HG02973 (cell line): ENCODE measurements at regions not wholly inside any gene's neighbourhood (a gene's known extent, or its start where the extent isn't known, plus 50 kb on each side); places are given as distances from the start of the nearest gene placed in this dataset.
A peak's percentile ranks its signal among the peaks of the same experiment; 100 is the strongest.
"Not testable (repeated sequence)": the region's sequence is repeated elsewhere in the genome, so short reads cannot be mapped to it uniquely, and the experiment has no call there.

ENCODE experiments used
- ATAC-seq: cut with Tn5 transposase; IDR thresholded peaks from one replicate; pipeline ENCODE4 v1.9.1; 2021; ENCODE audit warnings: moderate library complexity; ENCODE audit not compliant: unreplicated experiment

DNA sequence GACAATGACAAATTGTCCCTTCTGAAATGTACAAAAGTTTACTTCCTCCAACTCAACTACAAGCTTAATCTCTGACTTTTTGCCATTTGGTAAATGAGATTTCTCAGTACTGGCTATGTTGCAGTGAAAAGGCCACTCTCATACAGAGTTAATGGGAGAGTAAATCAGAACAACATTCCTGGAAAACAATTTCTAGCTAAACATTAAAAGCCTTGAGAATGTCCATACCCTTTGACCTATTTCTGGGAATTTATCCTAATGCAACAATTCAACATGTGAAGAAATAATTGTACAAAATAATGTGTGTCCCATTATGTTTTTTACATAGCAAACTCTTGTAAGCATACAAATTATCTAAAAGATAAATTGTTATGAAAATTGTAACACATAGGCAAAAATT, 56.3 kb upstream of the SPEF2 start:
- no peak for ATAC-seq

DNA sequence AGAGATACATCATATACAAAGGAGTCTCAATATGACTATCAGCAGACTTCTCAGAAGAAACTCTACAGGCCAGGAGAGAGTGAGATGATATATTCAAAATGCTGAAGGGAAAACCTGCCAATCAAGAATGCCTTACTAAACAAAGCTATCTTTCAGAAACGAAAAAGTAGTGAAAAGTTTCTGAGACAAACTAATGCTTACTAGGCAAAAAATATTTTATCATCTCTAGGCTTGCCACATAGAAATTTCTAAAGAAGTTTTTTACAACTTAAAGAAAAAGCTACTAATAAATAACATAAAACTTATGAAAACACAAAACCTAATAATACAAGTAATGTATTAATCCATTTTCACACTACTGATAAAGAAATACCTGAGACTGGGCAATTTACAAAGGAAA, 59.9 kb upstream of the SPEF2 start:
- no peak for ATAC-seq

DNA sequence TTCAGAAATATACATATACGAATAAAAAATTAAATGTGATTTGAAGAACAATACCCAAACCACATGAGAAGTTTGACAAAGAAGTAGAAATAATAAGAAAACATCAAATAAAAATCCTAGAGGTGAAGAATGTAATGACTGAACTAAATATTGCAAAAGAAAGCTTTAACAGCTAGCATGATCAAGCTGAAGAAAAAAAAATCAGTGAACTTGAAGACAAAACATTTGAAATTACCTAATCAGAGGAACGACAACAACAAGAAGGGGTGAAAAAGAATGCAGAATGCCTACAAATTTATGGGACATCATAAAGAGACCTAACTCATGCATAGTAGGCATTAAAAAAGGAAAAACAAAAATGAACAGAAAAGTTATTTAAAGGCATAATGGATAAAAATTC, 60.5 kb upstream of the SPEF2 start:
- no peak for ATAC-seq

DNA sequence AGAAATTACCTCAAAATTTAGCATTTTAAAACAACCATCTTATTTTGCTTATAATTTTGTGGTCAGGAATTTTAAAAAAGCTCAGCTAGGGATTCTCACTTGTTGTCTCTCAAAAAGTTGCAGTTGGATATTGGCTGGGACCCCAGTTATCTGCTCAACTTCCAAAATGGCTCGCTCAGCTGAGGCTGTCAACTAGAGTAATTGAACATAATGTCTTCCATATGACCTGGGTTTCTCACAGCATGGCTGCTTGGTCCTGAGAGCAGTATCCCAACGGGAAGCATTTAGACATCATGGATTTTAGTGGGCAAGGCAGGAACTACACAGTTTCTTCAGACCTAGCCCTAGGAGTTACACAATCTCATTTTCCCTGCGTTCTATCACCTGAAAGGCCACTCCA, 63.6 kb upstream of the SPEF2 start:
- no peak for ATAC-seq

DNA sequence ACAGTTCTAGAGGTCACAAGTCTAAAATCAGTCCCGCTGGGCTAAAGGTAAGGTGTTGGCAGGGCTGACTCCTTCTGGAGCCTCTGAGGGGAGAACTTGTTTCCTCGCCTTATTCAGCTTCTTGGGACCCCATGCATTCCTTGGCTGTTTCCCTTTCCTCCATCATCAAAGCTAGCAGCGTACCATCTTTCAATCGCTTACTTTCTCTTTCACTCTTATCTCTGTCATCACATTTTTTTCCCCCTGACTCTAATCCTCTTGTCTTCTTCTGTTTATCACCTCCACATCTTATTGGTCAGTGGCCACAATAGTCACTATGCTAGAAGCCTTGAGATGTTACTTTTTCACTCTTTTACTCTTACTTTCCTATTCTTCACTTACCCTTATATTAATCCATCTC, 72.5 kb upstream of the SPEF2 start:
- ATAC-seq: no peak

DNA sequence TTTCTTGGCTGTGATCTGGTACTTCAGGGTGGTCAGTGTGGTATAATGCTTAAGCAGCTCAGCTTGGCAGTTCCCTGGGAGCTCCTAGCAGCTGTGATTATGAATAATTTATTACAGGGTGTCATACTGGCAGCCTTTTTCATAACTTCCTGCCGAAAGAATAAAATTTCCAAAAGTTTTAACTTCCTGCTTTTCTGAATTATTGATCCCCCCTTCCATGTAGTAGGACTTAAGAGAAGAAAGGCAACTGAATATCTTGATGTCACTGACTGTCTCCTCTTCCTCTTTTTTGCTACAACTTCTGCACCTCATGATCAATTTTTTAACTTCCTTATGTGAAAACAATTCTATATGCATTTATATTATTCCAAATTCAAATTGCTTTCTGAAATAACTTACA, 74.3 kb upstream of the SPEF2 start:
- no peak for ATAC-seq

DNA sequence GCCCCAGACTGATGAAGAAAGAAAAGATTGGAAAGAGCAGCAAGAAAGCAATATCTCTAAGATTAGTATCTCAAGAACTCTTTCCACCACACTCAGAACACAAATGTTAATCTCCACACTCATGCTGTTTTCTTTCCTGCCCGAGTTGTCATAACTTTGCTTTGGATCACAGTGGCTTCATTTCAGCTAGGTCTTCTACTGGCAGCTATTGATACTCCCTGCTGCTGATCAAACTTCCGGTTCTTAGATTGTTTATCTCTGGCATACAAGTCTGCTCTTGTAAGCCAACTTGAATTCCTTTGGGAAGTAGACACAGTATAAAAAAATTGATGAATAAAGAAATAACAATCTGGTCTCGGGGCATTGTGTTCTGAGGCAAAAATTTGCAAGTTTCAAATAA, 77.7 kb upstream of the SPEF2 start:
- ATAC-seq: no peak

DNA sequence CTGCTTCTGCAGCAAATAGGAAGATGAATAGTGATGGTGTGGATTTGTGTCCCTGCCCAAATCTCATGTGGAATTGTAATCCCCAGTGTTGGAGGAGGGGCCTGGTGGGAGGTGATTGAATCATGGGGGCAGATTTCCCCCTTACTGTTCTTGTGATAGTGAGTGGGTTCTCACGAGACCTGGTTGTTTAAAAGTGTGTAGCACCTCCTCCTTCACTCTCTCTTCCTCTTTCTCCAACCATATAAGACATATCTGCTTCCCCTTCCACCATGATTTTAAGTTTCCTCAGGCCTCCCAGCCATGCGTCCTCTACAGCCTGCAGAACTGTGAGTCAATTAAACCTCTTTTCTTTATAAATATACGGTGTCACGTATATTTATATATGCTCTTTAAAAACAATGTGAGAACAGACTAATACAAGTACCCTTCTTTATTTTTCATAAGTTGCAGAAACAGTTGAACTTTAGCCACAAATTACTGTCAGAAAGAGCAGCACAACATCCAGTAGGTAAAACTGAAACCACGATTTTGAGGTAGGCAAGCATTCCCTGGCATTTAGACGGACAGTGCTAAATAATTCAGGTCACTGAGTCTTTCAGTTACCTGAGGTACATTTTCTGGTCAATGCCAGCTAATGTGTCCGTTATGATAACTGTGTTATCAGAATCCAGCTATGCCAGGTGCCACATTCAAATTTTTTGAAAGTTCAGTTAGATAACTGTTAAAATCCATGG, 79.3 kb upstream of the SPEF2 start:
- no peak for ATAC-seq

DNA sequence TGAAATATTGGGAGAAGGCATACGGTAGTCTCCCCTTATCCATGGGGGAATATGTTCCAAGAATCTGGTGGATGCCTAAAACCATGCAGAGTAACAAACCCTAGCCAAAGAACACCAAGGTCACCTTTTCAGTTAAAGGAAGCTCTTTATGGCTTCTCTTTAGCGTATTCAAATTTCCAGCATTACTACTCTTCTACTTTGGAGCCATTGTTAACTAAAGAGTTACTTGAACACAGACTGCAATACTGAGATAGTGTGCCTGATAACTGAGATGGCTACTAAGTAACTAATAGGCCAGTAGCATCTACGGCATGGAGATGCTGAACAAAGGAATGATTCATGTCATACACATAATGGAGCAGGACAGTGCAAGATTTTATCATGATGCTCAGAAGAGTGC, 84.5 kb upstream of the SPEF2 start:
- ATAC-seq: no peak

DNA sequence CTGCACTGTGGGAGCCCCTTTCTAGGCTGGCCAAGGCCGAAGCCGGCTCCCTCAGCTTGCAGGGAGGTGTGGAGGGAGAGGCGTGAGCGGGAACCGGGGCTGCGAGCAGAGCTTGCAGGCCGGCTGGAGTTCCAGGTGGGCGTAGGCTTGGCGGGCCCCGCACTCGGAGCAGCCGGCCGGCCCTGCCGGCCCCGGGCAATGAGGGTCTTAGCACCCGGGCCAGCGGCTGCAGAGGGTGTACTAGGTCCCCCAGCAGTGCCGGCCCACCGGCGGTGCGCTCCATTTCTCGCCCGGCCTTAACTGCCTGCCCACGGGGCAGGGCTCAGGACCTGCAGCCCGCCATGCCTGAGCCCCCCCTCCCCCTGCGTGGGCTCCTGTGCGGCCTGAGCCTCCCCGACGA, 86.1 kb upstream of the SPEF2 start:
- not testable (repeated sequence) for ATAC-seq

DNA sequence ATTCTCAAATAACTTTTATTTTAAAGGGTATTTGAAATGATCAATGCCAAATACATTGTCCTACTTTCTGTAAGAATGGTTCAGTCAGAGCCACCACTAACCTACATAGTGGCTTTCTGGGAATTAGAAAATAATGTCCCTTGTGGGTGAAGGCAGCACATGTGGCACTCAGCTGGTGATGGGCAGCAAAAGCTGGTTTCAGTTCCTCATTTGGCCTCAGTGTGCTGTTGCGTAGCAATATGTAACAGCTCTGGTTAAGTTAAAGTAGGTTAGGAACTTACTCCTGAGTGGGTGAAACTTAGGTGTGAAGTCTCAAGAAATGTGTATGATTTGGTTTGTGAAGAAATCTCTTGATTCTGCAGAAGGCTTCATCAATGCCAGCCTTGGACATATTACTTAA, 99.6 kb upstream of the SPEF2 start:
- peak; percentile 91 for ATAC-seq

DNA sequence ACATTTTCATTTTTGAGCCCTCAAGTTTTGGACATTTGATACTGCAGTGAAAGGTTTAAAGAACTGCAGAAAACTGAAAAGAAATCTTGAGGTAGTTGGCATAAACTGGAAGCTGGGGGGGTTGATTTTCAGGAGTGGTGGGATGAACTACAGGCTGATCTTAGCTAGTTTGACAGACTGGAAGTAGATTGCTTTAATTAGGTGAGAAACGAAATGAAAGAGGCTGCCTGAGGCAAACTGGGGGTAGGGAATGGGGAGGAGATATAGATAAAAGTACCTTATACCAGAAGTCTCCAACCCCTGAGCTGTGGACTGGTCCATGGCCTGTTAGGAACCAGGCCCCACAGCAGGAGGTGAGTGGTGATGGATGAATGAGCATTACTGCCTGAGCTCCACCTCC, 101.4 kb upstream of the SPEF2 start:
- ATAC-seq: no peak

DNA sequence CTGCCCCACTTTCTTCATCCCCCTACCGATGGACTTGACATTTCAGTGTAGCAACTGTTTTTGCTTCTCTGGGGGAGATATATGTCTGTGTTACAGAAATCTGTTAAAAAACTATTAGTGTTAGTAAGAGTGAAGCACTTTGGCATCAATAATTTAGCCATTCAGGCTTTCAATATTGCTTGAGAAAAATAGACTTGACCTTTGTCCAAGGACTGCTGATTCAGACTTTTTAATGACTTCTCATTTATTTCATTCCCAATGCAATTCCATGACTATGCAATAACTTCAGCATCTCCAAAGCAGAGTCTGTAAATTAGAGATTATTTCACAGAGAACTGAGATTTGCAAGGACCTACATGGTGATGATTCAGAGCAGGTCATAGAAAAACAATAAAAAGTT, 104.1 kb upstream of the SPEF2 start:
- ATAC-seq: no peak

DNA sequence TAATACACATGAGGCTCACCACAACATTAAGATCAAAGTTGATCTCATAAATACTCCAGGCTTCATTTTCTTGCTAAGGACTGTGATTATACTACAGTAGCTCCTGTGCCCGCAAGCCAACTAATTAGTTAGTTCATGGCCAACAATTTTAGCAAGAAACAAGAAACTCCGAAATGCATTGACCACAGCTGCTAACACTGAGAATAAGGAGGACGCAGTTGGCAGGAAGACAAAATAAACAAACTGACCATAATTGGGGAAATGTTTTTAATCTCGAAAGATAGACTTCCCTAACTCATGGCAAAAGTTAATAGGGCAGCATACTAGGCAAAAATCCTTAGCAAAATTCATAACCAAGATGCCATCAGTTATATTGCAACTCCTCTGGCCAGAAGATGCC, 115.5 kb upstream of the SPEF2 start:
- no peak for ATAC-seq

DNA sequence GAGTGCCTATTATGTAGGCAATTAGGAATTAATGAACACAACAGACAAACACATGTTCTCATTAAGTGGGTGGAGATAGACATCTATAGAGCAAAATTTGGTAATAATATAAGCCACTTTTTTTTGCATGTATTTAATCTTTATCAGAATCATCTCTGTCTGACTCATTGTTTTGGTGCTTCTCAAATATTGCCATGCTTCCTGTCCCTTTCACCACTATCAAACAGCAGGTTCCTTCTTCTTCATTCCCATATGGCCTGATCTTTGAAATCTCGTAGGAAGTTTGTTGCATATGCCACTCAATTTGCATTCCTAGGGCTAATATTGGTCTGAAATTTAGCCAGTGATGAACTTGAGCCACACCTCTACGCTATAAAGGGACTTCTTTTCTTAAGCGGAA, 128.9 kb upstream of the SPEF2 start:
- ATAC-seq: no peak

DNA sequence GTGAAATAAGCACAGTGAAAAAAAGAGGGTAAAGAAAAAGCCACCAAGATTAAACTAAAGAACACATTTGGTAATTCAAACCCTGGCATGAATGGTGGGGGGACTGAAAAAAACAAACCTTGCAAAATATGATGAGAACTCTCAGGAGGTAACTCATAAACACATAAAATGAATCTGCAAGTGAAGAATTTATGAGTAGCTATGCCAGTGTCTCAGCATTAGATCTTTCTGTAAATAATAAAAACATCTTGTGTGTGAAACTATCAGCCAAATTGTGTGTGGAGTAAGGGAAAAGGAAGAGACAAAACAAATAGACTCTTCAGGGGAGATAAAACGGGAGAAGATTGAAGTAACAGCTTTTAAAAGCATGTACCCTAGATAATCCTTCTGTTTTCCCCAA, 129.6 kb upstream of the SPEF2 start:
- ATAC-seq: no peak

DNA sequence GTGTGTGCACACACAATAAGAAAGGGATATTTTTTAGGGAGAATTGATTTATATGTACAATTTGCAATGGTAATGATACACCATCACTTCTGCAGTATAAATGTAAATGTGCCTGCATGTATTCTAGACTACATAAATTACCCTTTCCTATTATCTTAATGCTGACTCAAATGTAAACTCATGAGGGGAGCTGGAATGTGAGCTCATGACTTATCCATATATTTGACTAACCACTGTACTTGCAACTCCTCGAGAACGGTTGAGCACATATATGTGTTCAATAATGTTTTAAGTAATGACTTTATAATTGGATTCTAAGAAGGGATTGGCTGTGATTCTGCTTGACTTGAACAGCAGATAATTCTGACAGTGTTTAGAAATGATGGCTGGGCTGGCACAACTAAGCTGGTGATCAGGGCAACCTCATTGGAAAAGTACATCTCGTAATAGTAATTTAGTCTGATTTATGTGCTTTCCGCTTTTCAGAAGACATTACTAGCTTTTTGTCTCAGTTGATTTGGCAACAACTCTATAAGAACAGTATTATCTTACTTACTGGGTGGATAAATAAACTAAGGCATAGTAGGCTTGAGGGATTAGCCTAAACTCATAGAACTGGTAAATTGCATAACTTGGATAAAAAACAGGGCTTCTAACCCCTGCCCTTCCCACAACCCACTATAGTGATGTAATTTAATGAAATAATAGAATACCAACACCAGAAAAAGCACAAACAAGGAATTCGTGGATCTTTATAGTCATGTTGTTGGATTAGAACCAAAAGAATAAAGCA, 130.2 kb upstream of the SPEF2 start:
- ATAC-seq: no peak

DNA sequence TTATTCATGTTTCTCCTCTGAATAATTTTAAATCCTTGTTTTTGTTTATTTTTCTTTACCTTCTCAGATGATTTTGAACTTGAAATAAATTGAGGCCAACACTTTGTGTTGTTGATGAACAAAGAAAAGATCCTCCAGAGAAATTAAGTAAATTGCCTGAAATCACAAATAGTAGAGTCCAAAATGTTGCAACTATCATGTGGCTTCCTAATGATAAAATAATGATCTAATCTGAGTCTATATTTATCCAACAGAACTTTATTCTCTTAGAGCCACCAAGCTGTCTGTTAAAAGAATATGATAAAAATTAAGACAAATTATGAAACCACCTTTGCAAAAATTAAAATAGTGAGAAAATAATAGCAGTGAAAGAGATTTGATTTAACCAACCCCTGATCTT, 132.2 kb upstream of the SPEF2 start:
- no peak for ATAC-seq

DNA sequence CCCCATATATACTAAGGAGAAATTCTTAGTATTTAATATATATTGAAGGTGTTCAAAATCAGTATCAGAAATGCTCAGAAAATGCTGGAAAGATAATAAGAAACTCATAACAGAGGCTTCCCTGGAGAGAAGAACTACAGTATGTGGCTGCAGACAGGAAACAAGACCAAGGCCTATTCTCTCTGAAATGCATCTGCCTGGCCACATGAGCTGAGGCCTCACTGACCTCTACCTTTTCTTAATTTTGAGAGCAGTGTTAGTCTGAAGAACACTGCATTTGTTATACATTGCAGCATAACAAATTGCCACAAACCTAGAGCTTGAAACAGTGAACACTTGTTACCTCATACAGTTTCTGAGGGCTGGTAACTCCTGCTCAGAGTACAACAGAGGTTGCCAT, 133.4 kb upstream of the SPEF2 start:
- ATAC-seq: no peak

DNA sequence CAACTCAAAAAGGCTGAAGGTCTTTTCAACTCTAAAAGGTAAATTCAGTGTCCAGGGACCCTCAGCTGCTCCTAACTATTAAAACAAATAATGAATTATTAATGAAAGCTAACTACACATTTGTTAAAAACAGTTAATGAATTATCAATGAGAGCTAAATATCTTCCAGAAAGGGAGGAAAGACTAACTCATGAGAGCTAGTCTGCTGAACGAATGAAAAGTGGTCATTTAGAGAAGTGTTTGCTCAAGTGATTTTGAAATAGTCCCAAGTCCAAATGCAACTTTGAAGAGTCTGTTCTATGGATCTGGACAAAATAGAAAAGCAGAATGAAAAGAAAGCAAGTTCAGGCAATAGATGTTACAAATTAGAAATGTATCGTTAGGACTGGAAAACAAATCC, 133.9 kb upstream of the SPEF2 start:
- no peak for ATAC-seq

DNA sequence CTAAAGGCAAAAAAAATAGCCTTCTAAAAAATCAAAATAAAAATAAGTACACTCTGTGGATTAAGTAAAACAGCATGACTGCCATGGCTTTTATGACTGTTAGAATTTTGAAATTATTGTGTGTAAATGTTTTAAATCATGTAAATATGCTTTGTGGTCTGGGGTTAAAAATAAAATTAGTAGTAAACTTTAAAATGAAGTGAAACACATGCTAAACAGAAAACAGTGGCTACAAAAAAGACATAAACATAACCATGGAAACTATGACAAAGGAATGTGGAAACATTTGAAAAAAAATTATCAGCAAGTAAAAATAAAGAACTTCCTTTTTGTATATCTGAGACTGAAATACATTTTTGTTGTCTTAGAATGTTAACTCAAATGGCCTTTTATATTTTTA, 134.5 kb upstream of the SPEF2 start:
- ATAC-seq: no peak

DNA sequence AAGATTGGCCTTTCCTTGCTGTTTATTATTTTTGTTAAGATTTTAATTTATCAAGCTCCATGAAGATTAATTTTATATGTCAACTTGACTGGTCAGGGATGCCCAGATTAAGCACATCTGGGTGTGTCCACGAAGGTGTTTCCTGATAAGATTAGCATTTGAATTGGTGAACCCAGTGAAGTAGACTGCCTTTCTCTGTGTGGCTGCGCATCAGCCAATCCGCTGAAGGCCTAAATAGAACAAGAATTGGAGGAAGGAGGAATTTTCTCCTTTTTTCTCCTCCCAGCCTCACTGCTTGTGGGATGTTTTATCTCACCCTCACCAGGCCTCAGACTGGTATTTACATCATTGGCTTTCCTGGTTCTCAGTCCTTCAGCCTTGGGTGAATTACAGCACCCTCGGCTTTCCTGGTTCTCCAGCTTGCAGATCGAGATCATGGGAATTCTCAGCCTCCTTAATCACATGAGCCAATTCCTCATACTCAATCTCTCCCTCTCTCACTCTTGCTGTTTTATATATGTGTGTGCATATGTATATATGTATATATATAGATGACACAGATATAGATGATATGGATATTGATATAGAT, 135.4 kb upstream of the SPEF2 start:
- ATAC-seq: no peak
